Posterior vena cava (tissue), 2 donors: ENCODE measurements at regions not wholly inside any gene's neighbourhood (a gene's known extent, or its start where the extent isn't known, plus 50 kb on each side); places are given as distances from the start of the nearest gene placed in this dataset.

ENCODE experiments used
- DNase-seq: peaks from one replicate; pipeline ENCODE4 v3.0.0-alpha.2; 2020; ENCODE audit warnings: low spot score
- intact Hi-C, 2 donors: fragments of 100-400 bp; cut with DNase I; formaldehyde crosslinking; loops; one replicate each; pipeline versions ENCODE4 v1.14.1 to v1.14.2; 2022 to 2023
- donor health status: DM: yes; HTN: yes; CAD: no.
- donor health status: DM: yes; HTN: yes; CAD: no.

DNA sequence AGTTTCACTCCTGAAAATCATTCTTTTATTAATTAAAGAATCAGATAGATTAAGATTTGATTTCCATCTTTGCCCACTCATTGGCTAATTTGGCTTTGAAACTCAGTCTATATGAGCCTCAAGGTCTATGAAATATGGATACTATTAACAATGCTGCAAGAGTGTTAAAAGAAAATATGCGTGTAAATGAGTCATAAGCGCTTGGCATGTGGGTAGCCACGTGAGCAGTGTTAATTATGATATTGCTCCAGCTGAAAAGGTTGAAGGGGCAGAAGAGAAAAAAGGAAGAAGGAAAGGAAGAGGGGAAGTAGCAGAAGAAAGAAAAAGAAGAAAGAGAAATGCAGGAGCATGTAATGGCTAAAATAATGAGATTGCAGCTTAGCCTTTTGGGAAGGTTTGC is 151.4 kb downstream of the CHRM3 start:
- no peak for DNase-seq
- intact Hi-C loops, result no loop called here

DNA sequence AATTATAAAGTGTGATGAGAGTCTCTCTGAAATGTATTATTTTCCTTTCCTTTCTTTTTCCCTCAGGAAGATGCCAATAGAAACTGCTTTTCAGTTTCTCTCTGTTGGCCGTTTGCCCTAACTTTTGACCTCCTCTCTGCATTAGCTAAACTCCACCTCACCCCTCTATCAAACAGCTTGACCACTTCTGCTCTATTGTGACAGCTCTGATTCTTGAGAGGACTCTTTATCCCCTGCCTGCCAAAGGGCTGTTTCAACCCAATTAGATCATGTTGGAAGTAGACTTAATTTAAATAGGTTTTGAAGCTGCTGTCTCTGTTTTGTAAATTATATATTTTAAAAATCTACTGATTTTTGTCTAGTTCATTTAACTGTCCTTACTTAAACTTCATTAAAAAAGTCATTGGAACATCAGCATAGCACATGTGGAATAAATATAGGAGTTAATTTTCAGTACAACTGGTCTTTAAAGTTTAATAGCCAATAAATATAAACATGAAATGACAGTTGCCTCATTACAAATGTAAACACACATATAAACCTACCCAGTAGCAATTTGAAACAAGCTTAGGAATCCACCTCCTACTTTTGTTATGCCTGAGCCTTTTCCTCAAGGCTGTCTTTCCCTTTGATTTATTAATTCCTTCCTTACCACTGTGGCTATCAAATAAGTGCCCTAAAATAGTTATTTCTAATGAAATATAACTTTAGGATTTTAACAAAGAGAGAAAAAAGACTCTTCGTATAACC is 152.0 kb downstream of the CHRM3 start:
- intact Hi-C loops, result no loop called here
- DNase-seq, result no peak

DNA sequence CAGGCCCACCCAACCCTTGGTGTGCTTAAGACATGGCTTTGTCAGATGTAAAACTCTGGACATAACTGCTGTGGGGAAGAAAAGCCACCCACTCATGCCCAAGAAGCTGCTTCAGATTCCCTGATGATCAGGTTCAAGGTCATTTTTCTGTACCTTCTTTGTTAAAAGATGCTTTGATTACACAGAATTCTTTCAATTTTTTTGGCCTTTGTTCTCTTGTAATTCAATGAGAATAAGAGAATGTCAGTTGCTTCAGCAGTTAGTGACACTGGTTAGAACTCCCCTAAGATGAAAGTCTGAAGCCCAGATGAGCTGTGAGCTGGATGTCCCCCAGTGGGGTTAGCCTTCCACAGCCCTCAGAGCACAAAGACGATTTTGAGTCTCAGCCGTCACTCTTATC is 152.7 kb downstream of the CHRM3 start:
- DNase-seq, result no peak
- intact Hi-C loops, result no loop called here

DNA sequence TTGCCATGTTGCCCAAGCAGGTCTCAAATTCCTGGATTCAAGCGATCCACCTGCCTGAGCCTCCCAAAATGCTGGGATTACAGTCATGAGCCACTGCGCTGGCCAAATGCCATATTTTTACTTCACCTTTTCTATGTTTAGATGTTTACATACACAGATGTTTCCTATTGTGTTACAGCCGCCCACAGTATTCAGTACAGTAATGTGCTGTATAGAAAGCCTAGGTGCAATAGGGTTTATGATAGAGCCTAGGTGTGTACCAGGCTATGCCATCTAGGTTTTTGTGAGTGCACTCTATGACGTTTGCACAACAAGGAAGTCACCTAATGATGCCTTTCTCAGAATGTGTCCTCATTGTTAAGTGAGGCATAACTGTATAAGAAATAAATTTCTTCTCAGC is 153.4 kb downstream of the CHRM3 start:
- DNase-seq, result no peak
- intact Hi-C loops, result no loop called here

DNA sequence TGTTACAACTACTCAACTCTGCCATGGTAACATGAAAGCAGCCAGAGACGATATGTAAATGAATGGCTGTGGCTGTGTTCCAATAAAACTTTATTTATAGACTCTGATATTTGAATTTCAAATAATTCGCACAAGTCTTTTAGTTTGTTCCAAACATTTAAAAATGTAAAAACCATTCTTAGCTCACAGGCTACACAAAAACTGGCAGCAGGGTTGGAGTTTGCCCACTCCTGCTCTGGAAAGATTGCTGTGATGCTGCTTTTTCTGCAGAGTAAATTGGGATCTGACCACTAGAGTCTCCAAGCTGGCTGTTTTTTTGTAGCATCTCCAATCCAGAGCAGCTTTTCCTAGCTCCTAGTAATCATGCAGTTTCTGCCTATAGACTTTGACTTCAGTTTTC is 157.5 kb downstream of the CHRM3 start:
- DNase-seq, result no peak
- intact Hi-C loops, result no loop called here

DNA sequence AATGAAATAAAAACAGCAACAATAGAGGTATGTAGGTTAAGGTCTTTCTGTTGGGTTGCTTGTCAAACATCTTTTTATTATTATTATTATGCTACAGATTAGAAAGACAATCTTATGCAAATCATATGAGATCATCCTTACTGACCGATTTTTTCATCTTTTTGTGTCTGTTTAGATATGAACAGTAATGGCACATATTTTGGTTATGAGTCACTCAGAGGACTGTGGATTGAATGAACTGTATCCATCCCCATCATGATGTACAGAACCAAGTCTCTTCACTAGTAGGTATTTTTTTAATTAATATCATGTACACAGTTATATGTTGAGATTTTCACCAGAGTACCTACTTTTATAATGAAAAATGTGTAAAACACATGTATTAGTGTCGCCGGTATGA is 159.1 kb downstream of the CHRM3 start:
- intact Hi-C loops, result no loop called here
- no peak for DNase-seq

DNA sequence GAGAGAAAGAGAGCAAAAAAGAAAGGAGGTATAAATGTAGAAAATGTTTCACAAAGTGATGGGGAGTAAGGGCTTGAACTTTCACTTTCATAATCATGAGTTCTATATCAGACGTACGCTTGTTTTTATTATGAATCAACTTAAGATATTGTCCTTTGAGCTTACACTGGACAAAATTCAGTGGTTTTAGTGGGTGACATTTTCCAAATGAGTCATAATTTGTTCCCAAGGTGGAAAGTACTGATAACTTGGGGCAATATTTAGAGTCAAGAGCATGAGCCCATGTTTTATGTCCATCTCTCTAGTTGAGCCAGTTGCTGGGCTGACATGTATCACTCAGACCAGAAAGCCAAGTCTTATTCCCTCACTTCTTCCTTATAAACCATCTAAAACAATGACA is 161.6 kb downstream of the CHRM3 start:
- no peak for DNase-seq
- intact Hi-C loops, result no loop called here

DNA sequence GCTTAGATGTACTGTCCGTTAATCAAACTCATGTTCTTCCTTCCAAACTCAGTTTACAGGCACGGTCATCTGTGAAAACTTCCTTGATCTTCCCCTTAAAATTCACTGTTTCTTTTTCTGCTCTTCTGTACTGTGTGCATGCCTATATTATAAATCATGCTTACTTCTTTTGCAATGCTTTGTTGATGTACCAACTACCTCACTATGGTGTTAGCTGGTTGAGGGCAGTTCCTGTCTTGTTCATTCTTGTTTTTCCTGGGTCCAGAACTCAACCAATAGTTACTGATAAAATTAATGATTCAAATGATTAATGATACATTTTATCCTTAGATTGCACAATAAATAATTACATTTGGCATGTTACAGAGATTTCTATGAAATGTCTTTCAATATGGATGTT is 163.8 kb downstream of the CHRM3 start:
- intact Hi-C loops, result no loop called here
- DNase-seq, result no peak

DNA sequence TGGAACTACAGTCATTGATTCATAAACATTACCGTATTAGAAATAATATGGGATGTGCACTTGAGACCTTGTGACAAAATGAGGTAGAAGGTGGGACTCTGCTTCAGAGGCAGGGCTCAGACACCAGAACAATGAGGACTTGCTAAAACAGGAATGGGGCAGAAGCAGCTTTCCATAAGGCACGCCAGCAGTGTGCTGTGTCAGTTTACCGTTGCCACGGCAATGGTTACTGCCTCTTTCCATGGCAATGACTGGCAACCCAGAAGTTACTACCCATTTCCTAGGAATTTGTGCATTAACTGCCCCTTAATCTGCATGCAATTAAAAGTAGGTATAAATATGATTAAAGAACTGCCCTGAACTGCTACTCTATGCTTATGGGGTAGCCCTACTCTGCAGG is 169.0 kb downstream of the CHRM3 start:
- DNase-seq, result no peak
- intact Hi-C loops, result no loop called here

DNA sequence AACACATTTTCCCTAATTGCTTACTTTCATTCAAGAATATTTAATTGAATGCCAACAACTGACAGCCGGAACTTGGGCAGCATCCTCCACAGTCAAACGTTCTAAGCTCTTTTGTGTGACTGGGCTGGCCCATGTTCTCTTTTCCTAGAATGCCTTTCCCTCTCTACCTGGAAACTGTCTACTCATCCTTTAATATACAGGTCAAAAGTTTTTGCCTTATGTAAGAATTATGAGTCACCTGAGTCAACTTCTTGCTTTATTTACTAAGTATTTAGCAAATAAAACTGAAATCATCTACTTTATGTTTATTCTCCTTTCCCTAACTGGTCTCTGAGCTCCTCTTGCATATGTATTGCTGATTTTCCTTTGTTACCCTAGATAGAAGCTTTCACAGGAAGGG is 172.2 kb downstream of the CHRM3 start:
- DNase-seq, result no peak
- intact Hi-C loops, result no loop called here

DNA sequence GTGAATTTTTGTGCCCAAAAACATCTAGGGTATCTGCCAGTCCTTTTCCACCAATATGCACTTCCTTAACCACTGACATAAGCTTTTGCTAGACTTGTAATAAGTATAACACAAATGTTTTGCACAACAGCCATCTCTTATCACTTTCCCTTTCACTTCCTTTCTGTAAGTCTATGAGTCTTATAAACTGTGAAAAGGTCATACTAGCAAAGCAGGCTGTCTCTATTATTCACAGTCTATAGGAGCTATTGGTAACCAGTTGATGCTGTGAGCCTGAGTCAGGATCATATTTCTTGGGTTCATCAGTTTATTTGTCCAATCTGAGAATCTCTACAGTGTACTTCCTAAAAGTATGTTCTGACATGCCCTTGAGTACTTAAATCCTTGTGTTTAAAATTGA is 172.6 kb downstream of the CHRM3 start:
- intact Hi-C loops, result no loop called here
- DNase-seq, result no peak

DNA sequence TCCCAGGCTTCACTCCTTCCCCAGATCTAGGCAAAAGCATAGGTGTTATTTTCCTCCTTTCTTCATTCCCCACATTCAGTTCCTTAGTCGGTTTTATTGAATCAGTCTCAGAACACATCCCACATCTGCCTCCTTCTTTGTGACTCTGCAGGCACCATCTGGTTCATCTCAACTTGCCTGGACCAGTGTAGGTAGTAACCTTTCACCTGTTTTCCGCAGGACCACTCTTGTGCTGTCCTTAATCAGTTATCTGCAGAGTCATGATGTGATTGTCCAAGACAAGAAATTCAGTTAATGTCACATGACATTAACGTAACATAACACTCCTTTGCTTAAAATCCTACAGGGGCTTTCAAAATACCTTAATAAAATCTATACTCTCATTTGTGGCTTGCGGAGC is 174.6 kb downstream of the CHRM3 start:
- DNase-seq, result no peak
- intact Hi-C loops, result no loop called here

DNA sequence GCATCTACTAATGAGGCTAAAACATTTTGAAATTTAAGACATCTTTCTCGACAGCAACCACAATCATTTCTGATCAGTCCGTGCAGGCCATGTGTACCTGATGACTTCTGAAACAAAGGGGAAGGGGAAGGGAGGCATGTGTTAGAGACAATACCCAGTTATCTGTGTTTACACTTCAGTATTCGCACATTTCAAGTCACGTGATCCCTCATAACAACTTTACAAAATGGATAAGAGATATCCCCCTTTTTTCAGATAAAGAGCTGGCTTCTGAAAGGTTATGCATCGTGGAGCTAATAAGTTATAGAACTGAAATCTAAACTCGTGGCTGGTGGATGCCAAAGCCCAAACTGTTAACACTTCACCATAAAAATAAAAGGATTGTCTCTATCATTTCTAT is 175.7 kb downstream of the CHRM3 start:
- intact Hi-C loops, result no loop called here
- DNase-seq, result no peak

DNA sequence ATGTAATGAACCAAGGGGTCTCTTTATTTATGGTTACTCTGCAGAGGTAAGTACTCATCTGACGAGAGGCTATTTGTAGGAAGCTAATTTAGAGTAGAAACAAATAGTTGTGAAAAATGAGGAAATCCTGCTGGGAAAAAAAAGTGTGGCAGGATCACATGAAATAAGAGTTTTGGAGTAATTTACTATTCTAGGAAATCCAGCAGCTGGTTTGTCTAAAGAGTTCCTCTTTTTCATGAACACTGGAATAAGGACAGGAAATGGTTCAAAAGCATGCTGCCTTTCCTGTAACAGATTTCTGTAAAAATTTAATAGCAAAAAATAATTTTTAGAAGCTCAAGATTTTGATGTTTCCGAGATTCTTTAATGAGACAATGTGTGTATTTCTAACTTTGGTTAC is 177.3 kb downstream of the CHRM3 start:
- intact Hi-C loops, result no loop called here
- DNase-seq, result no peak

DNA sequence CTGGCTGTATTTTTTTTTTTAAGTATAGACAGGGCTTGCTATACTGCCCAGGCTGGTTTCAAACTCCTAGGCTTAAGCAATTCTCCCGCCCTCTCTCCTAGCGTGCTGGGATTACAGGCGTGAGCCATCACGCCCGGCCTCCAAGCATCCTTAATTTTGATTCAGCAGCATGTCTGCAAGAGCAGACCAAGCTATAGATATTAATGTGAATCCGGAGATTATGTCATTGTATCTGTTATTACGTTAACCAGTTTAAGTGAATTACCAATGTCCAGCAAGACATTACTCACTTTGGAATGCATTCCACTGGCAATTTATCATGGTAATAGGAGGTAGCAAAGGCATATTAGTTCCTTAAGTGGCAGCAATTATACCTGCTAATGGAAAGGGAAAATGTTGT is 179.7 kb downstream of the CHRM3 start:
- no peak for DNase-seq
- intact Hi-C loops, result loop anchor here in 1 of 2 donors (5.0 kb wide), 1 partner anchor 479 kb away; no protein-coding TSS in a partner anchor

DNA sequence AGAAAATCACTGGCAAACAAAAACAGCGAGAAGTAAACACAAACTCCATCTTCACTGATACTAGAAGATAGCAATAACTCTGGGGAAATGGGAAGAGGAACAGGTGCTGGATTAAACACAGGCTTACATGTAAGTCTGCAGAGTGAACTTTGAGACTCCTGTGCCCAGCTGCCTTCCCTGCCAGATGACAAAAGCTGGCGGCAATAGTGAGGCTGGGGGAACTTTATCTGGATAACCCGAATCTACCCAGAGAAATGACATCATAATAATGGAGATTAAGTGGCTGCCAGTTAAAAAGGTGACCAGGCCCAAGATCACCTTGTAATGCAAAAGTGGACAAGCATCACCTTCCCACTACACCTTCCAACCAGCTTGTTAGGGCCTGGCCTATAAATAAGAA is 184.5 kb downstream of the CHRM3 start:
- DNase-seq, result no peak
- intact Hi-C loops, result no loop called here

DNA sequence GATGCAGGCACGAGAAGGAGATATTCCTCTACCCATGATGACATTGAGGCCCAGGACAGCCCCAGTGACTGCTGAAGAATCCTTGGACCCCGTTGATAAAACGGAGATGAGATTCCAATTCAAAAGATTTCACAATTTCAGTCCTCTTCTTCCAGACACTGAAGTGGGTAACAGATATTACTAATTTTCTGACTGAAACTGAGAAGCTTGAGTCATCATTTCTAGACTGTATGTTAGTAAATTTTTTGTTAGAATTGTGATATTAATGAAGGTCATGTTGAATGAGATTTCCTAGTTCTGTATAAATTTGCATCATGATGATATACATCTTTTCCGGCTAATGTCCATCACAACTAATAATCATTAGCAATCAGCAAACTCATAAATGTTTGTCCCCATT is 185.8 kb downstream of the CHRM3 start:
- intact Hi-C loops, result no loop called here
- DNase-seq, result no peak

DNA sequence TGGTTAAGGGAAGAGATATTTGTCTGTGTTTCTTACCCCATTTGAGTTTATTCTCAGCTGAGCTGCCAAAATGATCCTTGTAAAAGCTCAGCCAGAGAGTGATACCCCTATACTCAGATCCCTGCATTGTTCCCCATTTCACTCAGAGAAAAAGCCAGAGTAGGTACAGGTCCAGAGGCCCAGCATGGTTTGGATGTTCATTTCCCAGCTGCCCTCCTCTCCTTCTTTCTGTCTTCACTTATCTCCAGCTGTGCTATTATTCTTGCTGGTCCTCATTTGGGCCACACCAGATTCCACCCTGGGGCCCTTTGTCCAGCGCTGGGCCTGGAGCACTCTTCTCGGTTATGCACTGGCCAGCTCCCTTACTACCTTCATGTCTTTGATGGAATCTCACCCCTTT is 187.7 kb downstream of the CHRM3 start:
- intact Hi-C loops, result no loop called here
- no peak for DNase-seq

DNA sequence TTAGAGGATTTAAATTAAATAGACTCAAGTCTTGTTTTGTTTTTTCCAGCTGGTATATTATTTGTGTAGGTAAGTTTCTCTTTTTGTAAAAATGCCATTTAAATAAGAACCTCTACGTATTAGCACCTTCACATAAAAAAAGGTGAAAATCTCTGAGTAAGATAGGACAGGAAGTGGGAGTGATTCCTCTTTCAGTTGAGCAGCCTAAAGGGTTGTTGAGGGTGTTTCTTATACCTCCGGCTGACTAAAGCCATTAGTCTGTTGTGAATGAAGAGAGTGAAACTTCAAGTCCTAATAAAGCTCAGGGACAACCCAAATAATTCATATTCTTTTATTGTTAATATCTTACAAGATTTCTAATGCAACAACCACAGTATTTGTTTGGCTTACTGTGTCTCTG is 188.7 kb downstream of the CHRM3 start:
- DNase-seq, result no peak
- intact Hi-C loops, result no loop called here

DNA sequence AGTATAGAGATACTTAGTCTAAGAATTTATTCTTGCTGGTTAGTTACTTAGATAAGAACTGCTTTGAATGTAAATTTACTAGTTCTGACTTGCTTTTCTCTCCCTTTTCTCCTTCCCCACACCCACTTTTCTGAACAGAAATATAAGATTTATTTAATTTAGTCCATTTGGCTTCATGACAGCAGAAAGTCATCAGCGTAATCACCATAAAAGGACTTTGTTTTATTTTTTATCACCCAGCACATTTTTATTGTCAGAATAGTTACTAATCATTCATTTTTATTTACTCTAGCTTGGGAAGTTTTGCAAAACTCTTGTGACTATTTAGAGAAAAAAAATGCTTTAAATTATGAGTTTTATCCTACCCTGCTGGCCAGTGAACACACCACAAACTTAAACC is 197.2 kb downstream of the CHRM3 start:
- intact Hi-C loops, result no loop called here
- no peak for DNase-seq

DNA sequence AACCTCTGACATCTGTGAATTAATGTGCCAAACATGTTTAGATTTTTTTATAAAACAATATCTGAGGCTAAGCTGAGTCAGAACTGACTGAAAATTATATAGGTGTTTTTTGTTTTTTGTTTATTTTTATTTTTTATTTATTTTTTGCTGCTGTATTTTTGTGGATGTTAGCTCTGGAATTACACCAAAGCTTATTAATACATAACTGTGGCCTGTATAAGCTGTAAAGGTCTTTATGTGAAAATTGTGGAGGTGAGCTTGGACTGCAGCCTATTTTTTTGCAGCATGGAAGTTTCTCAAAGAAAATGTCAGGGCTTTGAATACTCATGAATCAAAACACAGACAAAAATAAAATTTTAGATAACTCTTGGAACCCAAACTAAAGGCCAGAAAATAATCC is 199.8 kb downstream of the CHRM3 start:
- intact Hi-C loops, result no loop called here
- DNase-seq, result no peak

DNA sequence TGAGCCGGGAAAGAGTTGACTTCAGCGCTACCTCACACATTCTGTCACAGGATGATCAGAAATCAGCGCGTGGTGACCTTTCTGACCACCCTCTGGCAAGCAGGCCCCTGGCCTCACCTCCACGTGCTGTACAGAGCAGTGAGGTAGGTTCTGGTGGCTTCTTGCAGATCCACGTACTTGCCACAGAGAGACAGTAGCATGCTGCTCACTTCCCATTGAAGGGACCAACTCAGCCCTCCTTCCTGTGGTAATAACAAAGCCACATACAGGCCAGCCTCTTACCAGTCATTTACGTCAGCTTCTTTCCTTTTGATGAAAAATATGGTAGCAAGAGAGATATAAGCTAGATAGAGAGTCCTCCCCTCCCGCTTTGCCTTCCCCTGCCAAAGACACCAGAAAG is 200.7 kb downstream of the CHRM3 start:
- intact Hi-C loops, result no loop called here
- DNase-seq, result no peak
